ENCODE measurements at regions not wholly inside any gene's neighbourhood (a gene's known extent, or its start where the extent isn't known, plus 50 kb on each side); places are given as distances from the start of the nearest gene placed in this dataset.

DNA sequence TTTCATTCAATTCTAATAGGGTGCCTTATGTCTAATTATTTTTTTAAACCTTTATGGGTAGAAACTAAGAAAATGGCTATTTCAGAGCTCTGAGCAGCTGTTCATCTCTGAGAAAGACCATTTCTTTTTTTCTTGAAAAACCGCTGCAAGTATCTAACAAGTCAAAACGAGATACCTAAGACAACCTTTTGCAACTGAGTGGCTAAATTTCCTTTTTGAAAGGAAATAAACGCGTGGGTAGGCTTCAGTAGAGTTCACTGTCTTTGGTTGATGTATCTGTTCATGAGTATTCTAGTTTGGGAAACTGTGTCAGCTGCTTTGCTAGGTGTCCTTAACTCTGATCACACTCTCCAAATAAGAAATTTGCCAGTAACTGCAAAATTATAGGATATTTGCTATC lies 104.3 kb upstream of the LINC00305 start:
- no peaks in the 10 kb centered on the region for H3F3A ChIP-seq (ENCODE audit: insufficient read depth, low read length, poor library complexity, severe bottlenecking)
- TF ChIP-seq RAD21 (conservative IDR thresholded peaks at IDR 0.05) (no peak), EZH2 (IDR thresholded peaks at IDR 0.05; ENCODE audit: borderline replicate concordance, insufficient read depth, low read length, poor library complexity, severe bottlenecking) (no peak), SMC3 (conservative IDR thresholded peaks at IDR 0.05; ENCODE audit: poor library complexity) (no peak), MXI1 (conservative IDR thresholded peaks at IDR 0.05; ENCODE audit: poor library complexity, severe bottlenecking) (no peak), TAF1 (IDR thresholded peaks at IDR 0.05; ENCODE audit: low read depth) (no peak), POLR2AphosphoS5 (IDR thresholded peaks at IDR 0.05) (no peak), EP300 (conservative IDR thresholded peaks at IDR 0.05; ENCODE audit: poor library complexity, severe bottlenecking) (no peak), CTCF (IDR thresholded peaks at IDR 0.05; ENCODE audit: poor library complexity, severe bottlenecking) (no peak)
- TF ChIP-seq, protein P1, sequence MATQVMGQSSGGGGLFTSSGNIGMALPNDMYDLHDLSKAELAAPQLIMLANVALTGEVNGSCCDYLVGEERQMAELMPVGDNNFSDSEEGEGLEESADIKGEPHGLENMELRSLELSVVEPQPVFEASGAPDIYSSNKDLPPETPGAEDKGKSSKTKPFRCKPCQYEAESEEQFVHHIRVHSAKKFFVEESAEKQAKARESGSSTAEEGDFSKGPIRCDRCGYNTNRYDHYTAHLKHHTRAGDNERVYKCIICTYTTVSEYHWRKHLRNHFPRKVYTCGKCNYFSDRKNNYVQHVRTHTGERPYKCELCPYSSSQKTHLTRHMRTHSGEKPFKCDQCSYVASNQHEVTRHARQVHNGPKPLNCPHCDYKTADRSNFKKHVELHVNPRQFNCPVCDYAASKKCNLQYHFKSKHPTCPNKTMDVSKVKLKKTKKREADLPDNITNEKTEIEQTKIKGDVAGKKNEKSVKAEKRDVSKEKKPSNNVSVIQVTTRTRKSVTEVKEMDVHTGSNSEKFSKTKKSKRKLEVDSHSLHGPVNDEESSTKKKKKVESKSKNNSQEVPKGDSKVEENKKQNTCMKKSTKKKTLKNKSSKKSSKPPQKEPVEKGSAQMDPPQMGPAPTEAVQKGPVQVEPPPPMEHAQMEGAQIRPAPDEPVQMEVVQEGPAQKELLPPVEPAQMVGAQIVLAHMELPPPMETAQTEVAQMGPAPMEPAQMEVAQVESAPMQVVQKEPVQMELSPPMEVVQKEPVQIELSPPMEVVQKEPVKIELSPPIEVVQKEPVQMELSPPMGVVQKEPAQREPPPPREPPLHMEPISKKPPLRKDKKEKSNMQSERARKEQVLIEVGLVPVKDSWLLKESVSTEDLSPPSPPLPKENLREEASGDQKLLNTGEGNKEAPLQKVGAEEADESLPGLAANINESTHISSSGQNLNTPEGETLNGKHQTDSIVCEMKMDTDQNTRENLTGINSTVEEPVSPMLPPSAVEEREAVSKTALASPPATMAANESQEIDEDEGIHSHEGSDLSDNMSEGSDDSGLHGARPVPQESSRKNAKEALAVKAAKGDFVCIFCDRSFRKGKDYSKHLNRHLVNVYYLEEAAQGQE (IDR thresholded peaks at IDR 0.05; ENCODE audit: borderline replicate concordance) = no peak
- no peaks in the 10 kb centered on the region for H3K79me2 ChIP-seq (replicated peaks; ENCODE audit: insufficient read depth, low read length)
- no peaks in the 10 kb centered on the region for H3K27me3 ChIP-seq (ENCODE audit: insufficient read depth, low read depth, low read length)
- H3K9me3 ChIP-seq (ENCODE audit: low read length) = no peaks in the 10 kb centered on the region
- no peaks in the 10 kb centered on the region for H3K36me3 ChIP-seq (ENCODE audit: insufficient read depth, low read length)
- H3K9me2 ChIP-seq (ENCODE audit: insufficient read depth, low read length) = no peaks in the 10 kb centered on the region
- no peaks in the 10 kb centered on the region for H4K20me1 ChIP-seq (ENCODE audit: insufficient read depth)
- H2AFZ ChIP-seq (ENCODE audit: low read depth, low read length) = no peak overlapping the region
- H3K4me2 ChIP-seq (ENCODE audit: low read length) = no peak overlapping the region
- no peak overlapping the region for H3K27ac ChIP-seq (ENCODE audit: low read length)
- no peak overlapping the region for H3K9ac ChIP-seq (ENCODE audit: low read length)
- H3K4me3 ChIP-seq (ENCODE audit: low read length) = no peak overlapping the region

GRCh38 chr18:64248836-64249235 lies 99.9 kb upstream of the LINC00305 start:
- no peaks in the 10 kb centered on the region for H3K36me3 ChIP-seq (ENCODE audit: insufficient read depth, low read length)
- H3K9ac ChIP-seq (ENCODE audit: low read length) = no peak overlapping the region
- H3K79me2 ChIP-seq (replicated peaks; ENCODE audit: insufficient read depth, low read length) = no peaks in the 10 kb centered on the region
- no peaks in the 10 kb centered on the region for H3K9me2 ChIP-seq (ENCODE audit: insufficient read depth, low read length)
- H3K27me3 ChIP-seq (ENCODE audit: insufficient read depth, low read depth, low read length) = no peaks in the 10 kb centered on the region
- H4K20me1 ChIP-seq (ENCODE audit: insufficient read depth) = no peaks in the 10 kb centered on the region
- H3K9me3 ChIP-seq (ENCODE audit: low read length) = no peaks in the 10 kb centered on the region
- no peak overlapping the region for H2AFZ ChIP-seq (ENCODE audit: low read depth, low read length)
- H3K4me3 ChIP-seq (ENCODE audit: low read length) = no peak overlapping the region
- H3F3A ChIP-seq (ENCODE audit: insufficient read depth, low read length, poor library complexity, severe bottlenecking) = no peaks in the 10 kb centered on the region
- TF ChIP-seq CTCF (IDR thresholded peaks at IDR 0.05; ENCODE audit: poor library complexity, severe bottlenecking) (no peak), EZH2 (IDR thresholded peaks at IDR 0.05; ENCODE audit: borderline replicate concordance, insufficient read depth, low read length, poor library complexity, severe bottlenecking) (no peak), SMC3 (conservative IDR thresholded peaks at IDR 0.05; ENCODE audit: poor library complexity) (no peak), TAF1 (IDR thresholded peaks at IDR 0.05; ENCODE audit: low read depth) (no peak)
- no peak overlapping the region for H3K4me2 ChIP-seq (ENCODE audit: low read length)
- H3K27ac ChIP-seq (ENCODE audit: low read length) = no peak overlapping the region

All from neural cell (in vitro differentiated cells).